C1 segment of cervical spinal cord (tissue), 14 donors: ENCODE measurements at regions not wholly inside any gene's neighbourhood (a gene's known extent, or its start where the extent isn't known, plus 50 kb on each side); places are given as distances from the start of the nearest gene placed in this dataset.

Source experiments
- DNase-seq, 14 donors: peaks; one replicate each; lab custom pipeline; 2025; lab: John Stamatoyannopoulos, UW

GRCh38 chr5:74382123-74382855 is 258.2 kb downstream of the ENC1 start:
- no peak for DNase-seq

GRCh38 chr5:74380193-74380592 is 260.3 kb downstream of the ENC1 start:
- no peak for DNase-seq

GRCh38 chr5:74378464-74378863 is 262.1 kb downstream of the ENC1 start:
- no peak for DNase-seq

- DNase-seq: no peak
These were observed 264.3 kb downstream of the ENC1 start for GRCh38 chr5:74376187-74376586.

- no peak for DNase-seq
These were observed 265.3 kb downstream of the ENC1 start for GRCh38 chr5:74375271-74375670.

- no peak for DNase-seq
These were observed 265.9 kb downstream of the ENC1 start for GRCh38 chr5:74374656-74375055.

GRCh38 chr5:74373076-74373475 is 267.5 kb downstream of the ENC1 start:
- no peak for DNase-seq

- no peak for DNase-seq
These were observed 267.9 kb downstream of the ENC1 start for GRCh38 chr5:74372502-74373064.

GRCh38 chr5:74372051-74372450 is 268.5 kb downstream of the ENC1 start:
- no peak for DNase-seq

- no peak for DNase-seq
These were observed 268.9 kb downstream of the ENC1 start for GRCh38 chr5:74371621-74372020.

- no peak for DNase-seq
These were observed 270.4 kb downstream of the ENC1 start for GRCh38 chr5:74370168-74370567.

- no peak for DNase-seq
These were observed 271.4 kb downstream of the ENC1 start for GRCh38 chr5:74369173-74369572.

- no peak for DNase-seq
These were observed 272.6 kb downstream of the ENC1 start for GRCh38 chr5:74367934-74368333.

GRCh38 chr5:74367241-74367733 is 273.2 kb downstream of the ENC1 start:
- no peak for DNase-seq

GRCh38 chr5:74365723-74366122 is 274.8 kb downstream of the ENC1 start:
- DNase-seq: no peak

- no peak for DNase-seq
These were observed 276.0 kb downstream of the ENC1 start for GRCh38 chr5:74364507-74364906.

GRCh38 chr5:74363603-74364205 is 276.8 kb downstream of the ENC1 start:
- no peak for DNase-seq

GRCh38 chr5:74361406-74362358 is 278.8 kb downstream of the ENC1 start:
- DNase-seq: no peak

GRCh38 chr5:74360535-74361210 is 279.9 kb downstream of the ENC1 start:
- no peak for DNase-seq

GRCh38 chr5:74357827-74358226 is 282.7 kb downstream of the ENC1 start:
- DNase-seq: no peak

GRCh38 chr5:74356009-74356695 is 284.4 kb downstream of the ENC1 start:
- DNase-seq: no peak
